Inflammatory macrophage treated with lipopolysaccharide for 4 hours (primary cell): ENCODE measurements at regions not wholly inside any gene's neighbourhood (a gene's known extent, or its start where the extent isn't known, plus 50 kb on each side); places are given as distances from the start of the nearest gene placed in this dataset.

Experiments
- DNase-seq: peaks from one replicate; pipeline ENCODE4 v3.0.0-alpha.2; 2020

DNA sequence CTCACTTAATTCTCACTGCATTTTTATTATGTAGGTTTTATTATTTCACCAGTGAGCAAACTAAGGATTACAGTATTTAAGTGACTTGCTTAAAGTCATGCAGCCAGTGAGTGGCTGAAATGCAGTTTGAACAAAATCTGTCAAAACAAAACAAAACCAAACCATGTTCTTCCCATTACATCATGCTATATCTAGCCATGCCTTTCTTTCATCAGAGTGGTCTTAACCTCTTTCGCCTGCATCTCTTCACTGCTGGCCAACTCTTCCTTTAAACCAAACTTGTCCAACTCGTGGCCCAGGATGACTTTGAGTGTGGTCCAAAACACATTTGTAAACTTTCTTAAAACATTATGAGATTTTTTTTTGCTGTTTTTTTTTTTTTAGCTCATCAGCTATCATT, 223.2 kb downstream of the PCDH7 start:
- DNase-seq: no peak

- DNase-seq: no peak
These were observed 225.4 kb downstream of the PCDH7 start for GRCh38 chr4:30945586-30945985.

GRCh38 chr4:30946288-30946687, 226.1 kb downstream of the PCDH7 start:
- no peak for DNase-seq

DNA sequence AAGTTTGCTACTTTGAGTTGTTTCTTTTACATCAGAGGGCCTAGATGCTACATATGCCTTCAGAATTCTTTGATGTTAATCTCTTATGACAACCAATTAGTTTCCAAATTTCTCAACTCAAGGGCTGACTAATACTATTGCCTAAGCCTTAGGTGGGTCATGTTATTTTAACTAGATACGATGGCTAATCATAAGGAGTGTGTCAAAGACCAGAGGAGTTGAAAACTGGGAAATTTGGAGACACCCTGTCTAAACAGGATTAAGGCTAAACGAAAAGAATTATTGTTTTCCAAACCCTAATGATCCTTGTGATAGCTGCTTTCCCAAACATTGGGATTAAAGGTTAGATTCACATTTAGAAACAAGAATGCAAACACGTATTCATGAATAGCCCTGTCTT, 228.5 kb downstream of the PCDH7 start:
- DNase-seq: no peak

DNA sequence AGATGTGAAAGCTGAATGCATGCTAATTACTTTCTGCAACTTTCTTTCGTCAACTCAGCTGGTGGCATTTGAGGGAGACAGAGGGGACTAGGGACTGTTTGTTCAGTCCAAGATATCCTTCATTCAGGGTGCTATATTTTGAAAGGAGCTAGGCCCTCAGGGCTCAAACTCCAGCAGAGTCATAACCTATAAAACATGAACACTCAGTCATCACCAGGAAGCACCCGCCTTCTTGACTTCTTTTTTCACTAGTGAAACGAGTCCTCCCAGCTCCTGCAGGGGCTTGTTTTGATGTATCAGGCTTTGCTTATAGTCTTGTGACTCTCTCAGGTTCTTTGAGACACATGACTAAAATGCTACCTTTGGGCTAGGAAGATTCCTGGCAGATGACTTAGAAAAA, 230.6 kb downstream of the PCDH7 start:
- DNase-seq: no peak

GRCh38 chr4:30952526-30953219, 232.5 kb downstream of the PCDH7 start:
- DNase-seq: no peak

DNA sequence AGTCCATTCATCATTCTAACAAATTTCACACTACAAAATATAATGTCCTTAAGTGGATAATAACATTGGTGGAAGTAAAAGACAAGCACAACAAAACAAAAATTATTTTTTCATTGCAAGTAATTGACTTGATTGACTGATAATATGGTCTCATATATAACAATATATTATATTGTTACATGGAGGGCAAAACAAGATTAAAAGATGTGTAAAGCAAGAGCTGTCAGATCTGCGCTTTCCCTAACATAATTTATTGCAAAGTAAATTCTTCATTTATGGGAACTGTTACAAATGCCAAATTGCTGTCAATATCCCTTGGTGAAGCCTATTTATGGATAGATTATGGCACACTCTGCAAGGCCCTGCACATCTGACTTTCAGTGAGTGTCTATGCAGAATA, 233.6 kb downstream of the PCDH7 start:
- DNase-seq: no peak

GRCh38 chr4:30956916-30957315, 236.7 kb downstream of the PCDH7 start:
- DNase-seq: no peak

DNA sequence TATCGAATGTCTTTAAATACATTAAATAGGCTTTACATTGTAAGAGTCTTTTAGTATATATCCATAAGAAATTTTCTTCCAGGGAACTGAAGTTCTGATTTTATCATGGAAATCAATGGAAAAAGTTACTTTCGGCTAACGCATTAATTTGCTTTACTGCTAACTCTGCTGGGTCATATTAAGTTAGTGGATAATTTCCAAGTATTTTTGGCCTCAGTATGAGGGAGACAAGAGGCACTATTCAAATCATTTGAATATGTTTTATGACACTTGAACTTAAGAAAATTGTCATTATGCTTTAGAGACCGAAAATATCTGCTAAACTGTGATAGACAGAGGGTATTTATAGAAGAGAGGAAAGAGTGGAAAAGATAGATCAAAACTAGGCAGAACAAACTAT, 237.5 kb downstream of the PCDH7 start:
- DNase-seq: no peak

DNA sequence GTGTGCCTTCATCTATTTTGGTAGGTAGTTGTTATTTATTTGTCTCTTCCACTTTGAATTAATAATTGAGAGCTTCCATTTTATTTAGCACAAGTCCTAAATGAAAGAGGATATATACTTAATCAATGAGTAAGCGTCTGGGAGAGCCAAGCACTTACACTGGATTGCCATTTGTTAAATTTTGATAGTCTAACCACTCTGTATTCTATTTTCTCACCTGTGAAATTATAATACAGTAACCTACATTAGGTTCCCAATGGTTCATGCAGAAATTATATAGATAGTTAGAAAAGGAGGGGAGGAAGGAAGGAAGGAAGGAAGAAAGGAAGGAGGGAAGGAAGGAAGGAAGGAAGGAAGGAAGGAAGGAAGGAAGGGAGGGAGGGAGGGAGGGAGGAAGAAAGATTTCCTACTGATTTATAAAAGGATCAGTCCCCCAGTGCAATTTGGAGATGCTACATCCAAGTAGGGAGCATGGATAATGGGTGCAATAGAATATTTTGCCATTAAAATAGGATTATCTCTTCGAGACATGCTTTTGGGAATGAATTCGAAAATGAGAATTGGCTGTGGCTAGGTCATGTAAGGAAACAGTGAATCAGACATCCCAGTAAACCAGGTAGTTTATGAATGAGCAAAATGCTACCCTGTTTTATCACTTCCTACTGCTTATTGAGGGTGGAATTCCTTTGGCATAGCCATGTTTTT, 239.8 kb downstream of the PCDH7 start:
- no peak for DNase-seq

- no peak for DNase-seq
These were observed 242.8 kb downstream of the PCDH7 start for GRCh38 chr4:30962939-30963338.

GRCh38 chr4:30968926-30969325, 248.8 kb downstream of the PCDH7 start:
- no peak for DNase-seq

GRCh38 chr4:30972542-30972941, 252.4 kb downstream of the PCDH7 start:
- no peak for DNase-seq

DNA sequence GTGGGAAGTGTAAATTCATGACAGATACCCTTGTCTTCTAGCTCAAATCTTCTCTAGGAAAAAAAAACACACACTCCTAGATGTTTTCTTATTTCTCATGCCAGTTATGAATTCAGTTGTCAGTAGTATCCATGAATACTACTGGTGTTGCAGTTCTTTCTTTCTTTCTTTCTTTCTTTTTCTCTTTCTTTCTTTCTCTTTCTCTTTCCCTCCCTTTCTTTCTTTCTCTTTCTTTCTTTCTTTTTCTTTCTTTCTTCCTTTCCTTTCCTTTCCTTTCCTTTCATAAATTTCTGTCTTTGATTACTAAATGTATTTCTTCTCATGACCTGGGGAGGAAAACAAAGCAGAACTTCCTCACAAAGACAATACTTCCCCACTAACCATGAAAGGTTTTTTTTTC, 253.8 kb downstream of the PCDH7 start:
- no peak for DNase-seq

GRCh38 chr4:30979402-30979801, 259.2 kb downstream of the PCDH7 start:
- DNase-seq: no peak

DNA sequence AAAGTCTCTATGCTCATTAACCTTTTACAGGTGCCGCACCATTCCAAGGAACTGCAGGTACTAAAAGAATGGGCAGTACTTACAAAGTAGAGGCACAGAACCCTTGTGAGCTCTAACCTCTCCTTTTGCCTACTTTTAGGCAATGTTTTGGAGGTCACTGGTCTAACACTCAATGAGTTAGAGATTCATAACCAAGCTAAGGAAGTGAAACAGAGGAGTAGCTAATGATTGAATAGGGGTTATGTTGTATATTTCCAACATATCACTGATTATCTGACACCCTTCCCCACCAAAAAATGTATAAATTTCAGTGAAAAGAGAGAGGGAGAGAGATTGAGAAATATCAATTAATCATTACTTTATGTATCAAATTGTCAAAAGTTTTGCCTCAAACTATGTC, 269.3 kb downstream of the PCDH7 start:
- DNase-seq: no peak

- no peak for DNase-seq
These were observed 276.7 kb downstream of the PCDH7 start for GRCh38 chr4:30996841-30997240.

GRCh38 chr4:31005037-31005436, 284.9 kb downstream of the PCDH7 start:
- DNase-seq: no peak

DNA sequence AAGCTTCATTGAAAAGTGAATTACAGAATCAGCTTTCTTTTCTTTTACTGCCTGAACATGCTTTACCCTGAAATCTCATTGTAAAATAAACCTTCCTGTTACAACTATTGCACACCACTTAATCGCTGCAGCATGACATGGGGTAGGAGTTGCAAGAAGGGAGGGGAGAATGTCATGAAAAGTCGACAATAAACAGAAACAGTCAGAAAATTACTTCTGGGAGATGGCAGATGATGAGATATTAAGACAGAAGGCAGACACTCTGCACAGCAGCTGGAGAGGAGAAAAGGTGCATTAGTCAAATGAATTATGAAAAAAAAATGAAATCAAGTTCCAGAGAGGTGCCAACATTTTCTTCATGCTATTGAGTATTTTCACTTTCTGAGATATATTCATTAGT, 287.7 kb downstream of the PCDH7 start:
- no peak for DNase-seq

- no peak for DNase-seq
These were observed 289.8 kb downstream of the PCDH7 start for GRCh38 chr4:31009926-31010325.

GRCh38 chr4:31015123-31015522, 295.0 kb downstream of the PCDH7 start:
- DNase-seq: no peak

DNA sequence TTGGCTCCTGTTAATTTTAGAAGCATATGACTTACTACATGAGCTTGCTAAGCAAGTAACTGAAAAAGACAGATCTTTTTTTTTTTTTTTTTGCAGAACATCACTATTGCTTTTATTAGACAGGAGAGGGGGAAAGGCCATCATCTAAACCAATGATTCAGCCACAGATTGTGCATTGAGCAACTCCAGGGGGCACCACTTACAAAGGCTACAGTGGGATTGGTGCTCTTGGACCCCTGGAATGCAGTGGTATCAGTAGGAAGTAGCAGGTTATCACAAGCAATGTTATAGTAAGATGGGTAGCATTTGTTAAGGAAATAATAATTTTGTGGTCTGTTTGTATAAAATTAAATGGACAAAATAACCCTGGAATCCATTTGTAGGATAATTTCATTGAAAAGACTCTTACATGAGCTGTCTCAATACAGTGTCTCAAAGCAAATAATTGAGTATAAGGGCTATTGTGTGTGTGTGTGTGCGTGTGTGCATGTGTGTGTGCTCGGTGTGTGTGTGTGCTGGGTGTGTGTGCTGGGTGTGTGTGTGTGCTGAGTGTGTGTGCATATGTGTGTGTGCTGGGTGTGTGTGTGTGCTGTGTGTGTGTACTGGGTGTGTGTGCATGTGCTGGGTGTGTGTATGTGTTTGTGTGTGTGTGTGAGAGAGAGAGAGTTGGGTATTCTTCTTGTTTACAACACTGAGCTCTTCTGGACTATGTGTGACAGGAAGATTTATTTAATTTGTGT, 296.3 kb downstream of the PCDH7 start:
- DNase-seq: no peak

GRCh38 chr4:31020363-31020762, 300.2 kb downstream of the PCDH7 start:
- DNase-seq: no peak

DNA sequence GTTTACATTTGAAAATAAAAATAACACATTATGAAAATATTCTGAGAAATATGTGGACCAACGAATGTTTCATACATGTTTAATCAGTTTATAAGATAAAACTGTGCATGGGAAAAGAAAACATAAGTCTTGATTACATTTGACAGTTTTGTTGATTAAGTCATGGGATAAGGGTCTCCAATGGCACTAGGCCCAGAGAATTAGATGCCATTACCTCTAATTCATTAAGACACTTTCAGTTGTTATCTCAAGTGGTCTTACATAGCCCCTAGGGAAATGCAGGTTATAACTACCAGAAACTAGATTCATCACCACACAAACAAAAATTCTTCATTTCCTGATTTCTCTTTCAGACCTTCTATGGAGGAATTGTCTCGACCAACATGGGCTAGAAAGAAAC, 300.8 kb downstream of the PCDH7 start:
- DNase-seq: no peak
